ENCODE measurements at regions not wholly inside any gene's neighbourhood (a gene's known extent, or its start where the extent isn't known, plus 50 kb on each side); places are given as distances from the start of the nearest gene placed in this dataset.

GRCh38 chr20:1844325-1845162 is 50.7 kb upstream of the SIRPA start:
- peak overlapping the region; percentile 29; the same call in 1 of the 2 replicates for H3K27ac ChIP-seq (ENCODE audit: control insufficient read depth, insufficient read depth)
- H3K9ac ChIP-seq (ENCODE audit: control insufficient read depth, insufficient read depth, low read length), result no peak overlapping the region
- H3K36me3 ChIP-seq (ENCODE audit: control insufficient read depth in 2 of 2, insufficient read depth in 2 of 2, low read length in 1 of 2), result no peaks in the 10 kb centered on the region
- no peaks in the 10 kb centered on the region for H4K20me1 ChIP-seq (ENCODE audit: control insufficient read depth, insufficient read depth)
- ChIA-PET RAD21 (ENCODE audit: unreplicated experiment) (interaction anchor here (1.0 to 1.1 kb wide), 3 partner anchors 9 to 26 kb away, joined by 3 to 4 read pairs (median 4); no protein-coding TSS in a partner anchor), POLR2A (interaction anchor here (1.2 to 1.4 kb wide), 2 partner anchors 12 to 14 kb away, joined by 3 read pairs; no protein-coding TSS in a partner anchor), SMC1A (ENCODE audit: uncharacterized antibody, unreplicated experiment) (interaction anchor here (0.9 to 3.4 kb wide), 7 partner anchors 11 to 55 kb away, joined by 3 to 11 read pairs (median 4); no protein-coding TSS in a partner anchor), CTCF (interaction anchor here (0.9 to 1.5 kb wide), 4 partner anchors 9 to 80 kb away, joined by 3 to 4 read pairs (median 3); no protein-coding TSS in a partner anchor)
- no peaks in the 10 kb centered on the region for H3K9me3 ChIP-seq (replicated peaks; ENCODE audit: control insufficient read depth, insufficient read depth, low read length)
- no peaks in the 10 kb centered on the region for H3K79me2 ChIP-seq (ENCODE audit: control insufficient read depth, insufficient read depth, low read length)
- BruUV-seq (replicated peaks), result no TSS peak
- FAIRE-seq, result peak; percentile 95
- in situ Hi-C loops (cut with MboI) (no loop called here), intact Hi-C loops (cut with micrococcal nuclease; ENCODE audit: unreplicated experiment) (no loop called here)
- peaks cover 21% of the 10 kb centered on the region for H3K4me1 ChIP-seq (ENCODE audit: control insufficient read depth, insufficient read depth, low read length)
- peak overlapping the region; percentile 67 for H3K4me2 ChIP-seq (ENCODE audit: control insufficient read depth, insufficient read depth)
- H2AFZ ChIP-seq (ENCODE audit: control insufficient read depth, low read depth, low read length), result peak overlapping the region; percentile 76
- no peak overlapping the region for H3K4me3 ChIP-seq
- peak; percentile 99 for ATAC-seq
- no peaks in the 10 kb centered on the region for H3K27me3 ChIP-seq (replicated peaks in 1 of 2; ENCODE audit: control insufficient read depth in 2 of 2, insufficient read depth in 2 of 2, low read length in 1 of 2)
- 6% methylated on average over 10 of the region's 10 CpGs for WGBS (ENCODE audit: insufficient coverage, insufficient replicate concordance, low lambda C conversion rate, missing lambda C conversion rate)
- DNase-seq (ENCODE audit: low read depth, low spot score), result peak; percentile 80
- TF ChIP-seq ZNF687 (IDR thresholded peaks at IDR 0.05), result no peak
- peak; percentile 52 for TF ChIP-seq EED (IDR thresholded peaks at IDR 0.05; ENCODE audit: low read depth)
- TF ChIP-seq NR2F1 (conservative IDR thresholded peaks at IDR 0.05), result no peak
- TF ChIP-seq POLR2AphosphoS5 (IDR thresholded peaks at IDR 0.05; ENCODE audit: low read length), result no peak
- TF ChIP-seq ZBTB4 (CRISPR knock-in tag; IDR thresholded peaks at IDR 0.05), result no peak
- TF ChIP-seq MYB (IDR thresholded peaks at IDR 0.05; ENCODE audit: borderline replicate concordance, low read depth, low read length), result no peak
- no peak for TF ChIP-seq NRF1 (conservative IDR thresholded peaks at IDR 0.05; ENCODE audit: low read depth, low read length)
- TF ChIP-seq CBX3 (IDR thresholded peaks at IDR 0.05; ENCODE audit: borderline replicate concordance, low read depth), result no peak
- no peak; the same call in 1 of the 2 replicates for TF ChIP-seq YY1 (IDR thresholded peaks at IDR 0.05; ENCODE audit: low read depth, low read length)
- TF ChIP-seq MEF2B (IDR thresholded peaks at IDR 0.05; ENCODE audit: partially characterized antibody, poor library complexity, severe bottlenecking), result no peak
- TF ChIP-seq TAF1 (IDR thresholded peaks at IDR 0.05; ENCODE audit: borderline replicate concordance, low read depth, low read length), result no peak
- TF ChIP-seq CHD2 (IDR thresholded peaks at IDR 0.05; ENCODE audit: borderline replicate concordance, low read depth, low read length), result no peak; the same call in 1 of the 2 replicates
- no peak for TF ChIP-seq E2F4 (IDR thresholded peaks at IDR 0.05; ENCODE audit: low read depth, low read length)
- peak; percentile 14; the same call in 1 of the 2 replicates for TF ChIP-seq MAX (IDR thresholded peaks at IDR 0.05; ENCODE audit: low read depth, low read length)
- no peak; the same call in 1 of the 2 replicates for TF ChIP-seq RUNX3 (IDR thresholded peaks at IDR 0.05; ENCODE audit: low read length)

Measured in GM12878 (cell line).